SH-SY5Y (cell line): ENCODE measurements at regions not wholly inside any gene's neighbourhood (a gene's known extent, or its start where the extent isn't known, plus 50 kb on each side); places are given as distances from the start of the nearest gene placed in this dataset.

ENCODE experiments used
- GATA2 ChIP-seq: IDR thresholded peaks from 2 replicates; pipeline ENCODE4 v1.6.1; 2011; ENCODE audit warnings: mild to moderate bottlenecking, low read depth, low read length
- GATA3 ChIP-seq: IDR thresholded peaks from 2 replicates; pipeline ENCODE4 v1.6.1; 2011; ENCODE audit warnings: low read depth, mild to moderate bottlenecking, low read length, moderate library complexity

- no peak for TF ChIP-seq GATA3
- no peak for TF ChIP-seq GATA2
These were observed 116.4 kb downstream of the TNFSF18 start for GRCh38 chr1:172934417-172934762.
